Trophoblast cell (in vitro differentiated cells and primary cell): ENCODE measurements at regions not wholly inside any gene's neighbourhood (a gene's known extent, or its start where the extent isn't known, plus 50 kb on each side); places are given as distances from the start of the nearest gene placed in this dataset.

ENCODE experiments used
- DNase-seq, 2 donors: peaks; one replicate each; pipeline ENCODE4 v3.0.0-alpha.2; 2016
- H2AFZ ChIP-seq: 2 replicates; pipeline ENCODE4 v1.6.1; 2013; ENCODE audit warnings: low read length, moderate library complexity, mild to moderate bottlenecking; ENCODE audit not compliant: insufficient read depth, poor library complexity
- H2AK5ac ChIP-seq: 2 replicates; pipeline ENCODE4 v1.6.1; 2013; ENCODE audit warnings: mild to moderate bottlenecking, low read length
- H2BK120ac ChIP-seq: 2 replicates; pipeline ENCODE4 v1.6.1; 2013; ENCODE audit warnings: low read length, mild to moderate bottlenecking, moderate library complexity; ENCODE audit not compliant: insufficient read depth, poor library complexity
- H2BK12ac ChIP-seq: 2 replicates; pipeline ENCODE4 v1.6.1; 2013; ENCODE audit warnings: mild to moderate bottlenecking, low read length, moderate library complexity
- H2BK5ac ChIP-seq: 2 replicates; pipeline ENCODE4 v1.6.1; 2013; ENCODE audit warnings: low read length, low read depth, moderate library complexity, mild to moderate bottlenecking; ENCODE audit not compliant: poor library complexity
- H3K14ac ChIP-seq: 2 replicates; pipeline ENCODE4 v1.6.1; 2013; ENCODE audit warnings: mild to moderate bottlenecking, low read length
- H3K18ac ChIP-seq: 2 replicates; pipeline ENCODE4 v1.6.1; 2013; ENCODE audit warnings: mild to moderate bottlenecking, low read length
- H3K23ac ChIP-seq: 2 replicates; pipeline ENCODE4 v1.6.1; 2013; ENCODE audit warnings: low read length
- H3K27ac ChIP-seq: 2 replicates; pipeline ENCODE4 v1.5.1; 2013; ENCODE audit warnings: low read depth, mild to moderate bottlenecking, inconsistent platforms, low read length, moderate library complexity
- H3K27me3 ChIP-seq: 2 replicates; pipeline ENCODE4 v1.6.1; 2013; ENCODE audit warnings: inconsistent platforms, mild to moderate bottlenecking, low read length, moderate library complexity; ENCODE audit not compliant: insufficient read depth
- H3K36me3 ChIP-seq, 2 experiments: 1 replicate in 1 of 2; 2 replicates in 1 of 2; pipeline ENCODE4 v1.6.1; 2013; ENCODE audit warnings: low read length in 2 of 2, mild to moderate bottlenecking in 2 of 2, moderate library complexity in 1 of 2; ENCODE audit not compliant: insufficient read depth in 2 of 2, control insufficient read depth in 1 of 2
- H3K4ac ChIP-seq: 2 replicates; pipeline ENCODE4 v1.6.1; 2013; ENCODE audit warnings: low read depth, mild to moderate bottlenecking, low read length, moderate library complexity
- H3K4me1 ChIP-seq, 2 experiments: 1 replicate in 1 of 2; 2 replicates in 1 of 2; pipeline ENCODE4 v1.6.1; 2013; ENCODE audit warnings: low read length in 2 of 2, mild to moderate bottlenecking in 2 of 2, moderate library complexity in 1 of 2; ENCODE audit not compliant: insufficient read depth in 2 of 2, control insufficient read depth in 1 of 2
- H3K4me2 ChIP-seq: 2 replicates; pipeline ENCODE4 v1.6.1; 2013; ENCODE audit warnings: inconsistent platforms, mild to moderate bottlenecking, low read length, moderate library complexity
- H3K4me3 ChIP-seq: 2 replicates; pipeline ENCODE4 v1.5.1; 2013; ENCODE audit warnings: mild to moderate bottlenecking, low read depth, low read length, inconsistent platforms
- H3K79me1 ChIP-seq: one replicate; pipeline ENCODE4 v1.6.1; 2013; ENCODE audit warnings: low read length
- H3K79me2 ChIP-seq: 2 replicates; pipeline ENCODE4 v1.6.1; 2013; ENCODE audit warnings: low read length, mild to moderate bottlenecking; ENCODE audit not compliant: control insufficient read depth, insufficient read depth, poor library complexity
- H3K9ac ChIP-seq: 2 replicates; pipeline ENCODE4 v1.6.1; 2013; ENCODE audit warnings: mild to moderate bottlenecking, low read length
- H3K9me3 ChIP-seq: 2 replicates; pipeline ENCODE4 v1.6.1; 2013; ENCODE audit warnings: low read depth, mild to moderate bottlenecking, control low read depth, inconsistent platforms, low read length; ENCODE audit not compliant: insufficient read depth
- H4K12ac ChIP-seq: 2 replicates; pipeline ENCODE4 v1.6.1; 2013; ENCODE audit warnings: low read depth, mild to moderate bottlenecking, low read length, moderate library complexity
- H4K8ac ChIP-seq: 2 replicates; pipeline ENCODE4 v1.6.1; 2013; ENCODE audit warnings: low read depth, mild to moderate bottlenecking, low read length, moderate library complexity
- H4K91ac ChIP-seq: one replicate; pipeline ENCODE4 v1.6.1; 2013; ENCODE audit warnings: low read depth, mild to moderate bottlenecking, low read length, moderate library complexity
- WGBS: extraction: QIAGEN DNeasy Blood & Tissue Kit; methylation state at CpG from one replicate; pipeline ENCODE4 v1.1.7; 2013; ENCODE audit warnings: missing lambda C conversion rate; ENCODE audit not compliant: insufficient read length, insufficient coverage; ENCODE audit errors: extremely low coverage; 5-methylcytosine and 5-hydroxymethylcytosine counted together

DNA sequence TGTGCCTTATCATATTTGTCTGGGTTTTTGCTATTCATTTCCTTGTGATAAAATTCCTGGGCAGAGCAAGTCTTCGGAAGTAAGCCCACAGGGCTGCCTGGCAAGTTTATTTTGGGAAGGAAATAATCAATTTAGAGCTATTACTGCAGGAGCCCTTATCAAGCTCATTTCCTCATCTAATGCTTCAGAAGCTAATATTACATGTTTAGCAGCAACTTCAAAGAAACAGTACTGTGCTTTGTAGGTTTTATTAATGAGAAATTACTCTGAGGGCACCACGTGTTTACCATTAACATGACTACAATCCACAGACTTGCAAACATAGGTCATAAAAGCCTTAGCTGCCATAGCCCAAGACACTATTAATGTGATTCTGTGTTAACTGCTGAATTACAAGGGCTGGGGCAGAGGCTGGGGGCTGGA lies 540.0 kb downstream of the SPRY1 start:
- Histone ChIP-seq H2BK5ac (no peak overlapping the region), H3K4me2 (no peak overlapping the region), H3K27me3 (no peaks in the 10 kb centered on the region), H3K9ac (no peak overlapping the region), H3K79me2 (no peaks in the 10 kb centered on the region), H3K4me3 (no peak overlapping the region), H3K23ac (no peak overlapping the region), H2AK5ac (no peak overlapping the region), H3K4ac (no peak overlapping the region), H4K12ac (no peak overlapping the region), H3K14ac (no peak overlapping the region), H3K9me3 (no peaks in the 10 kb centered on the region), H3K79me1 (no peaks in the 10 kb centered on the region), H4K91ac (no peak overlapping the region), H3K18ac (no peak overlapping the region), H3K4me1 (no peaks in the 10 kb centered on the region), H3K27ac (no peak overlapping the region), H3K36me3 (no peaks in the 10 kb centered on the region), H2AFZ (no peak overlapping the region), H2BK120ac (no peak overlapping the region), H4K8ac (no peak overlapping the region), H2BK12ac (no peak overlapping the region)
- WGBS, result no CpG with 5 or more reads among the region's 2 CpGs
- no peak for DNase-seq

GRCh38 chr4:123937581-123937980 lies 541.0 kb downstream of the SPRY1 start:
- Histone ChIP-seq H3K79me2 (no peaks in the 10 kb centered on the region), H4K91ac (no peak overlapping the region), H3K27ac (no peak overlapping the region), H4K8ac (no peak overlapping the region), H3K79me1 (no peaks in the 10 kb centered on the region), H3K36me3 (no peaks in the 10 kb centered on the region), H3K4me1 (no peaks in the 10 kb centered on the region), H3K27me3 (no peaks in the 10 kb centered on the region), H3K4me3 (no peak overlapping the region), H2AFZ (no peak overlapping the region), H3K18ac (no peak overlapping the region), H2BK5ac (no peak overlapping the region), H3K9me3 (no peaks in the 10 kb centered on the region), H3K4me2 (no peak overlapping the region), H2BK120ac (no peak overlapping the region), H3K4ac (no peak overlapping the region), H3K9ac (no peak overlapping the region), H3K14ac (no peak overlapping the region), H4K12ac (no peak overlapping the region), H2BK12ac (no peak overlapping the region), H3K23ac (no peak overlapping the region), H2AK5ac (no peak overlapping the region)
- DNase-seq, result no peak
- no CpG with 5 or more reads among the region's 4 CpGs for WGBS

GRCh38 chr4:123939621-123940020 lies 543.0 kb downstream of the SPRY1 start:
- Histone ChIP-seq H2BK12ac (no peak overlapping the region), H3K79me2 (no peaks in the 10 kb centered on the region), H2AFZ (no peak overlapping the region), H3K9ac (no peak overlapping the region), H3K14ac (no peak overlapping the region), H4K91ac (no peak overlapping the region), H3K4me1 (no peaks in the 10 kb centered on the region), H3K9me3 (no peaks in the 10 kb centered on the region), H3K27me3 (no peaks in the 10 kb centered on the region), H4K8ac (no peak overlapping the region), H3K4ac (no peak overlapping the region), H3K79me1 (no peaks in the 10 kb centered on the region), H3K23ac (no peak overlapping the region), H2BK5ac (no peak overlapping the region), H3K27ac (no peak overlapping the region), H3K4me3 (no peak overlapping the region), H3K4me2 (no peak overlapping the region), H3K36me3 (no peaks in the 10 kb centered on the region), H2AK5ac (no peak overlapping the region), H3K18ac (no peak overlapping the region), H4K12ac (no peak overlapping the region), H2BK120ac (no peak overlapping the region)
- no CpG with 5 or more reads among the region's 1 CpG for WGBS
- no peak for DNase-seq

- no peak overlapping the region for H3K4me2 ChIP-seq
- H3K27ac ChIP-seq, result no peak overlapping the region
- H3K79me1 ChIP-seq, result no peaks in the 10 kb centered on the region
- no peaks in the 10 kb centered on the region for H3K4me1 ChIP-seq
- DNase-seq, result no peak
- H2BK120ac ChIP-seq, result no peak overlapping the region
- no peak overlapping the region for H4K8ac ChIP-seq
- H3K4me3 ChIP-seq, result no peak overlapping the region
- H3K27me3 ChIP-seq, result no peaks in the 10 kb centered on the region
- no peak overlapping the region for H2BK12ac ChIP-seq
- no peaks in the 10 kb centered on the region for H3K9me3 ChIP-seq
- no CpG with 5 or more reads among the region's 2 CpGs for WGBS
- H3K4ac ChIP-seq, result no peak overlapping the region
- H3K18ac ChIP-seq, result no peak overlapping the region
- H3K79me2 ChIP-seq, result no peaks in the 10 kb centered on the region
- no peak overlapping the region for H2AK5ac ChIP-seq
- H3K9ac ChIP-seq, result no peak overlapping the region
- no peaks in the 10 kb centered on the region for H3K36me3 ChIP-seq
- H2AFZ ChIP-seq, result no peak overlapping the region
- no peak overlapping the region for H3K23ac ChIP-seq
- H3K14ac ChIP-seq, result no peak overlapping the region
- H4K91ac ChIP-seq, result no peak overlapping the region
- H4K12ac ChIP-seq, result no peak overlapping the region
- H2BK5ac ChIP-seq, result no peak overlapping the region
Observed at GRCh38 chr4:123940604-123941003, 544.0 kb downstream of the SPRY1 start.
